GM23338 (cell line): ENCODE measurements at regions not wholly inside any gene's neighbourhood (a gene's known extent, or its start where the extent isn't known, plus 50 kb on each side); places are given as distances from the start of the nearest gene placed in this dataset.

Source experiments
- ATAC-seq: fragments of 200-7000 bp; cut with Tn5 transposase; 3 replicates; pipeline ENCODE4 v1.9.1; 2020
- DNase-seq: peaks from one replicate; pipeline ENCODE4 v3.0.0-alpha.2; 2015; ENCODE audit warnings: low spot score
- H2AFZ ChIP-seq: fragments of 200-600 bp; sonication (generic); 2 replicates; pipeline ENCODE4 v1.8.0; 2016; ENCODE audit warnings: antibody characterized with exemption, mild to moderate bottlenecking, moderate library complexity
- H3F3A ChIP-seq: fragments of 200-600 bp; sonication (generic); replicated peaks from 2 replicates; pipeline ENCODE4 v1.8.0; 2017; ENCODE audit warnings: antibody characterized with exemption, mixed run types, low read depth
- H3K27ac ChIP-seq: fragments of 200-600 bp; sonication (generic); 2 replicates; pipeline ENCODE4 v1.6.1; 2016; ENCODE audit warnings: low read depth
- H3K27me3 ChIP-seq: fragments of 200-600 bp; sonication (generic); 2 replicates; pipeline ENCODE4 v1.8.0; 2016; ENCODE audit warnings: mild to moderate bottlenecking, mixed run types, moderate library complexity; ENCODE audit not compliant: insufficient read depth
- H3K36me3 ChIP-seq: fragments of 200-600 bp; sonication (generic); 2 replicates; pipeline ENCODE4 v1.8.0; 2016; ENCODE audit warnings: mild to moderate bottlenecking; ENCODE audit not compliant: insufficient read depth
- H3K4me1 ChIP-seq: fragments of 200-600 bp; sonication (generic); 2 replicates; pipeline ENCODE4 v1.8.0; 2016; ENCODE audit warnings: mild to moderate bottlenecking, moderate library complexity; ENCODE audit not compliant: insufficient read depth
- H3K4me2 ChIP-seq: fragments of 200-600 bp; sonication (generic); 2 replicates; pipeline ENCODE4 v1.7.1; 2017; ENCODE audit warnings: mixed run types
- H3K4me3 ChIP-seq: fragments of 200-600 bp; sonication (generic); 2 replicates; pipeline ENCODE4 v1.6.1; 2016; ENCODE audit warnings: mixed run types
- H3K79me2 ChIP-seq: fragments of 200-600 bp; sonication (generic); replicated peaks from 2 replicates; pipeline ENCODE4 v1.8.0; 2017; ENCODE audit warnings: mild to moderate bottlenecking; ENCODE audit not compliant: insufficient read depth
- H3K9me2 ChIP-seq: fragments of 200-600 bp; sonication (generic); 2 replicates; pipeline ENCODE4 v1.8.0; 2017; ENCODE audit not compliant: insufficient read depth
- H4K20me1 ChIP-seq: fragments of 200-600 bp; sonication (generic); replicated peaks from 2 replicates; pipeline ENCODE4 v1.8.0; 2017; ENCODE audit warnings: mild to moderate bottlenecking; ENCODE audit not compliant: insufficient read depth
- H3K27ac Mint-ChIP-seq: 2 replicates; pipeline ENCODE4 v1.8.0; 2020; ENCODE audit warnings: inconsistent platforms, mild to moderate bottlenecking, moderate library complexity, mixed read lengths
- H3K27me3 Mint-ChIP-seq: 3 replicates; pipeline ENCODE4 v1.8.0; 2022; ENCODE audit warnings: low read depth, mild to moderate bottlenecking, moderate library complexity, mixed read lengths, inconsistent platforms; ENCODE audit not compliant: insufficient read depth, poor library complexity
- H3K36me3 Mint-ChIP-seq: 3 replicates; pipeline ENCODE4 v1.8.0; 2021; ENCODE audit warnings: low read depth, mild to moderate bottlenecking, inconsistent platforms, moderate library complexity, mixed read lengths
- H3K4me1 Mint-ChIP-seq: 3 replicates; pipeline ENCODE4 v1.8.0; 2020; ENCODE audit warnings: mild to moderate bottlenecking, inconsistent platforms, mixed read lengths
- H3K4me3 Mint-ChIP-seq: 3 replicates; pipeline ENCODE4 v1.8.0; 2021; ENCODE audit warnings: moderate library complexity, mild to moderate bottlenecking, inconsistent platforms, mixed read lengths
- H3K9me3 Mint-ChIP-seq: 3 replicates; pipeline ENCODE4 v1.8.0; 2020; ENCODE audit warnings: moderate library complexity, mild to moderate bottlenecking, inconsistent platforms, mixed read lengths
- CREB1 ChIP-seq: fragments of 250-450 bp; sonication (Bioruptor Pico); IDR thresholded peaks from 2 replicates; pipeline ENCODE4 v1.5.0; 2020; ENCODE audit warnings: low read depth, mild to moderate bottlenecking, moderate library complexity
- CTCF ChIP-seq, 2 experiments: fragments of 200-600 bp in 1 of 2; sonication (generic) in 1 of 2; conservative IDR thresholded peaks; 2 replicates each; pipeline versions ENCODE4 v1.5.1 to v1.6.1; 2016 to 2017; ENCODE audit warnings: antibody characterized with exemption in 2 of 2, low read depth in 2 of 2, mild to moderate bottlenecking in 2 of 2, moderate library complexity in 1 of 2
- ETS1 ChIP-seq: IDR thresholded peaks from 2 replicates; pipeline ENCODE4 v1.6.1; 2016; ENCODE audit warnings: antibody characterized with exemption
- EZH2 ChIP-seq: fragments of 200-600 bp; sonication (generic); IDR thresholded peaks from one replicate; pipeline ENCODE4 v1.8.0; 2017; ENCODE audit warnings: antibody characterized with exemption, mild to moderate bottlenecking, low read depth; ENCODE audit not compliant: unreplicated experiment
- EZH2phosphoT487 ChIP-seq: fragments of 200-600 bp; sonication (generic); IDR thresholded peaks from one replicate; pipeline ENCODE4 v1.8.1; 2018; ENCODE audit warnings: antibody characterized with exemption; ENCODE audit not compliant: unreplicated experiment
- JUNB ChIP-seq: IDR thresholded peaks from one replicate; pipeline ENCODE4 v1.6.1; 2016; ENCODE audit warnings: antibody characterized with exemption; ENCODE audit not compliant: unreplicated experiment
- NANOG ChIP-seq: IDR thresholded peaks from 2 replicates; pipeline ENCODE4 v1.6.1; 2016; ENCODE audit warnings: antibody characterized with exemption, borderline replicate concordance
- POLR2AphosphoS5 ChIP-seq: IDR thresholded peaks from 2 replicates; pipeline ENCODE4 v1.6.1; 2016; ENCODE audit warnings: antibody characterized with exemption, low read depth
- STAT1 ChIP-seq: IDR thresholded peaks from one replicate; pipeline ENCODE4 v1.6.1; 2016; ENCODE audit warnings: antibody characterized with exemption; ENCODE audit not compliant: unreplicated experiment
- ZNF114 ChIP-seq: fragments of 250-450 bp; sonication (Bioruptor Pico); IDR thresholded peaks from 2 replicates; pipeline ENCODE4 v1.5.0; 2020; ENCODE audit warnings: mild to moderate bottlenecking, moderate library complexity
- ZNF331 ChIP-seq: fragments of 250-450 bp; sonication (Bioruptor Pico); IDR thresholded peaks from 2 replicates; pipeline ENCODE4 v1.5.0; 2020; ENCODE audit warnings: low read depth, mild to moderate bottlenecking, moderate library complexity
- TF ChIP-seq, protein P1 (sequence below): fragments of 250-450 bp; sonication (Bioruptor Pico); IDR thresholded peaks from 2 replicates; pipeline ENCODE4 v1.5.0; 2020; ENCODE audit warnings: mild to moderate bottlenecking, moderate library complexity
- TF ChIP-seq, protein P2 (sequence below): IDR thresholded peaks from one replicate; pipeline ENCODE4 v1.6.1; 2018; ENCODE audit warnings: antibody characterized with exemption; ENCODE audit not compliant: unreplicated experiment

GRCh38 chr5:56567278-56567677, 248.1 kb upstream of the MAP3K1 start:
- H3K4me3 Mint-ChIP-seq, result no peak overlapping the region
- Histone ChIP-seq H3K79me2 (no peaks in the 10 kb centered on the region), H3K4me2 (no peak overlapping the region), H3K4me1 (peaks cover 10% of the 10 kb centered on the region), H3K27me3 (no peaks in the 10 kb centered on the region), H3K36me3 (no peaks in the 10 kb centered on the region), H2AFZ (0 out of 2 replicates have a peak overlapping the region, but pooled peaks have one; percentile 19), H3K27ac (peak overlapping the region; percentile 37; the same call in 1 of the 2 replicates), H4K20me1 (no peaks in the 10 kb centered on the region), H3K9me2 (no peaks in the 10 kb centered on the region), H3K4me3 (no peak overlapping the region), H3F3A (no peaks in the 10 kb centered on the region)
- TF ChIP-seq ETS1, result no peak
- no peak for TF ChIP-seq JUNB
- no peak for TF ChIP-seq EZH2phosphoT487
- TF ChIP-seq ZNF331 (CRISPR knock-in tag), result no peak
- TF ChIP-seq CREB1, result no peak
- no peak for TF ChIP-seq EZH2
- no peak for TF ChIP-seq STAT1
- TF ChIP-seq, protein P1, sequence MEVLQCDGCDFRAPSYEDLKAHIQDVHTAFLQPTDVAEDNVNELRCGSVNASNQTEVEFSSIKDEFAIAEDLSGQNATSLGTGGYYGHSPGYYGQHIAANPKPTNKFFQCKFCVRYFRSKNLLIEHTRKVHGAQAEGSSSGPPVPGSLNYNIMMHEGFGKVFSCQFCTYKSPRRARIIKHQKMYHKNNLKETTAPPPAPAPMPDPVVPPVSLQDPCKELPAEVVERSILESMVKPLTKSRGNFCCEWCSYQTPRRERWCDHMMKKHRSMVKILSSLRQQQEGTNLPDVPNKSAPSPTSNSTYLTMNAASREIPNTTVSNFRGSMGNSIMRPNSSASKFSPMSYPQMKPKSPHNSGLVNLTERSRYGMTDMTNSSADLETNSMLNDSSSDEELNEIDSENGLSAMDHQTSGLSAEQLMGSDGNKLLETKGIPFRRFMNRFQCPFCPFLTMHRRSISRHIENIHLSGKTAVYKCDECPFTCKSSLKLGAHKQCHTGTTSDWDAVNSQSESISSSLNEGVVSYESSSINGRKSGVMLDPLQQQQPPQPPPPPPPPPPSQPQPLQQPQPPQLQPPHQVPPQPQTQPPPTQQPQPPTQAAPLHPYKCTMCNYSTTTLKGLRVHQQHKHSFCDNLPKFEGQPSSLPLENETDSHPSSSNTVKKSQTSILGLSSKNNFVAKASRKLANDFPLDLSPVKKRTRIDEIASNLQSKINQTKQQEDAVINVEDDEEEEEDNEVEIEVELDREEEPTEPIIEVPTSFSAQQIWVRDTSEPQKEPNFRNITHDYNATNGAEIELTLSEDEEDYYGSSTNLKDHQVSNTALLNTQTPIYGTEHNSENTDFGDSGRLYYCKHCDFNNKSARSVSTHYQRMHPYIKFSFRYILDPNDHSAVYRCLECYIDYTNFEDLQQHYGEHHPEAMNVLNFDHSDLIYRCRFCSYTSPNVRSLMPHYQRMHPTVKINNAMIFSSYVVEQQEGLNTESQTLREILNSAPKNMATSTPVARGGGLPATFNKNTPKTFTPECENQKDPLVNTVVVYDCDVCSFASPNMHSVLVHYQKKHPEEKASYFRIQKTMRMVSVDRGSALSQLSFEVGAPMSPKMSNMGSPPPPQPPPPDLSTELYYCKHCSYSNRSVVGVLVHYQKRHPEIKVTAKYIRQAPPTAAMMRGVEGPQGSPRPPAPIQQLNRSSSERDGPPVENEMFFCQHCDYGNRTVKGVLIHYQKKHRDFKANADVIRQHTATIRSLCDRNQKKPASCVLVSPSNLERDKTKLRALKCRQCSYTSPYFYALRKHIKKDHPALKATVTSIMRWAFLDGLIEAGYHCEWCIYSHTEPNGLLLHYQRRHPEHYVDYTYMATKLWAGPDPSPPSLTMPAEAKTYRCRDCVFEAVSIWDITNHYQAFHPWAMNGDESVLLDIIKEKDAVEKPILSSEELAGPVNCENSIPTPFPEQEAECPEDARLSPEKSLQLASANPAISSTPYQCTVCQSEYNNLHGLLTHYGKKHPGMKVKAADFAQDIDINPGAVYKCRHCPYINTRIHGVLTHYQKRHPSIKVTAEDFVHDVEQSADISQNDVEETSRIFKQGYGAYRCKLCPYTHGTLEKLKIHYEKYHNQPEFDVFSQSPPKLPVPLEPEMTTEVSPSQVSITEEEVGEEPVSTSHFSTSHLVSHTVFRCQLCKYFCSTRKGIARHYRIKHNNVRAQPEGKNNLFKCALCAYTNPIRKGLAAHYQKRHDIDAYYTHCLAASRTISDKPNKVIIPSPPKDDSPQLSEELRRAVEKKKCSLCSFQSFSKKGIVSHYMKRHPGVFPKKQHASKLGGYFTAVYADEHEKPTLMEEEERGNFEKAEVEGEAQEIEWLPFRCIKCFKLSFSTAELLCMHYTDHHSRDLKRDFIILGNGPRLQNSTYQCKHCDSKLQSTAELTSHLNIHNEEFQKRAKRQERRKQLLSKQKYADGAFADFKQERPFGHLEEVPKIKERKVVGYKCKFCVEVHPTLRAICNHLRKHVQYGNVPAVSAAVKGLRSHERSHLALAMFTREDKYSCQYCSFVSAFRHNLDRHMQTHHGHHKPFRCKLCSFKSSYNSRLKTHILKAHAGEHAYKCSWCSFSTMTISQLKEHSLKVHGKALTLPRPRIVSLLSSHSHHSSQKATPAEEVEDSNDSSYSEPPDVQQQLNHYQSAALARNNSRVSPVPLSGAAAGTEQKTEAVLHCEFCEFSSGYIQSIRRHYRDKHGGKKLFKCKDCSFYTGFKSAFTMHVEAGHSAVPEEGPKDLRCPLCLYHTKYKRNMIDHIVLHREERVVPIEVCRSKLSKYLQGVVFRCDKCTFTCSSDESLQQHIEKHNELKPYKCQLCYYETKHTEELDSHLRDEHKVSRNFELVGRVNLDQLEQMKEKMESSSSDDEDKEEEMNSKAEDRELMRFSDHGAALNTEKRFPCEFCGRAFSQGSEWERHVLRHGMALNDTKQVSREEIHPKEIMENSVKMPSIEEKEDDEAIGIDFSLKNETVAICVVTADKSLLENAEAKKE (CRISPR knock-in tag), result no peak
- no peak for TF ChIP-seq CTCF (conservative IDR thresholded peaks at IDR 0.05; ENCODE audit: low read depth in 2 of 2)
- TF ChIP-seq, protein P2, sequence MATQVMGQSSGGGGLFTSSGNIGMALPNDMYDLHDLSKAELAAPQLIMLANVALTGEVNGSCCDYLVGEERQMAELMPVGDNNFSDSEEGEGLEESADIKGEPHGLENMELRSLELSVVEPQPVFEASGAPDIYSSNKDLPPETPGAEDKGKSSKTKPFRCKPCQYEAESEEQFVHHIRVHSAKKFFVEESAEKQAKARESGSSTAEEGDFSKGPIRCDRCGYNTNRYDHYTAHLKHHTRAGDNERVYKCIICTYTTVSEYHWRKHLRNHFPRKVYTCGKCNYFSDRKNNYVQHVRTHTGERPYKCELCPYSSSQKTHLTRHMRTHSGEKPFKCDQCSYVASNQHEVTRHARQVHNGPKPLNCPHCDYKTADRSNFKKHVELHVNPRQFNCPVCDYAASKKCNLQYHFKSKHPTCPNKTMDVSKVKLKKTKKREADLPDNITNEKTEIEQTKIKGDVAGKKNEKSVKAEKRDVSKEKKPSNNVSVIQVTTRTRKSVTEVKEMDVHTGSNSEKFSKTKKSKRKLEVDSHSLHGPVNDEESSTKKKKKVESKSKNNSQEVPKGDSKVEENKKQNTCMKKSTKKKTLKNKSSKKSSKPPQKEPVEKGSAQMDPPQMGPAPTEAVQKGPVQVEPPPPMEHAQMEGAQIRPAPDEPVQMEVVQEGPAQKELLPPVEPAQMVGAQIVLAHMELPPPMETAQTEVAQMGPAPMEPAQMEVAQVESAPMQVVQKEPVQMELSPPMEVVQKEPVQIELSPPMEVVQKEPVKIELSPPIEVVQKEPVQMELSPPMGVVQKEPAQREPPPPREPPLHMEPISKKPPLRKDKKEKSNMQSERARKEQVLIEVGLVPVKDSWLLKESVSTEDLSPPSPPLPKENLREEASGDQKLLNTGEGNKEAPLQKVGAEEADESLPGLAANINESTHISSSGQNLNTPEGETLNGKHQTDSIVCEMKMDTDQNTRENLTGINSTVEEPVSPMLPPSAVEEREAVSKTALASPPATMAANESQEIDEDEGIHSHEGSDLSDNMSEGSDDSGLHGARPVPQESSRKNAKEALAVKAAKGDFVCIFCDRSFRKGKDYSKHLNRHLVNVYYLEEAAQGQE, result no peak
- TF ChIP-seq NANOG, result no peak
- TF ChIP-seq POLR2AphosphoS5, result no peak
- TF ChIP-seq ZNF114 (CRISPR knock-in tag), result no peak
- 0 out of 3 replicates have a peak, but pooled peaks cover under 1% of the 10 kb centered on the region for H3K9me3 Mint-ChIP-seq
- peaks cover under 1% of the 10 kb centered on the region; the same call in 2 of the 3 replicates for H3K36me3 Mint-ChIP-seq
- no peak overlapping the region for H3K27ac Mint-ChIP-seq
- DNase-seq, result peak; percentile 4
- no peaks in the 10 kb centered on the region for H3K27me3 Mint-ChIP-seq
- H3K4me1 Mint-ChIP-seq, result peaks cover 21% of the 10 kb centered on the region
- ATAC-seq, result peak; percentile 64
